ENCODE measurements at regions not wholly inside any gene's neighbourhood (a gene's known extent, or its start where the extent isn't known, plus 50 kb on each side); places are given as distances from the start of the nearest gene placed in this dataset.
"Not testable (repeated sequence)": the region's sequence is repeated elsewhere in the genome, so short reads cannot be mapped to it uniquely, and the experiment has no call there.

GRCh38 chr6:19210849-19211590, 626.1 kb upstream of the ID4 start:
- intact Hi-C loops (cut with micrococcal nuclease): loop anchor here (10.0 kb wide), 1 partner anchor 616 kb away; no protein-coding TSS in a partner anchor

- intact Hi-C loops (cut with micrococcal nuclease): loop anchor here (10.0 kb wide), 1 partner anchor 619 kb away; no protein-coding TSS in a partner anchor
These were observed 622.9 kb upstream of the ID4 start for GRCh38 chr6:19214231-19214630.

GRCh38 chr6:19219931-19220330, 617.2 kb upstream of the ID4 start:
- intact Hi-C loops (cut with micrococcal nuclease): loop anchor here (10.0 kb wide), 1 partner anchor 625 kb away; no protein-coding TSS in a partner anchor

- intact Hi-C loops (cut with micrococcal nuclease): no loop called here
These were observed 605.1 kb upstream of the ID4 start for GRCh38 chr6:19231878-19232561.

GRCh38 chr6:19245656-19246055, 591.5 kb upstream of the ID4 start:
- intact Hi-C loops (cut with micrococcal nuclease): no loop called here

GRCh38 chr6:19247181-19247580, 590.0 kb upstream of the ID4 start:
- intact Hi-C loops (cut with micrococcal nuclease): not testable (repeated sequence)

- intact Hi-C loops (cut with micrococcal nuclease): not testable (repeated sequence)
These were observed 581.0 kb upstream of the ID4 start for GRCh38 chr6:19256123-19256522.

GRCh38 chr6:19261642-19262041, 575.5 kb upstream of the ID4 start:
- intact Hi-C loops (cut with micrococcal nuclease): no loop called here

- intact Hi-C loops (cut with micrococcal nuclease): no loop called here
These were observed 569.1 kb upstream of the ID4 start for GRCh38 chr6:19268117-19268516.

- intact Hi-C loops (cut with micrococcal nuclease): no loop called here
These were observed 568.5 kb upstream of the ID4 start for GRCh38 chr6:19268718-19269117.

GRCh38 chr6:19269341-19269898, 567.8 kb upstream of the ID4 start:
- intact Hi-C loops (cut with micrococcal nuclease): no loop called here

- intact Hi-C loops (cut with micrococcal nuclease): no loop called here
These were observed 566.6 kb upstream of the ID4 start for GRCh38 chr6:19270616-19271015.

- intact Hi-C loops (cut with micrococcal nuclease): no loop called here
These were observed 557.9 kb upstream of the ID4 start for GRCh38 chr6:19279273-19279684.

- intact Hi-C loops (cut with micrococcal nuclease): loop anchor here (10.0 kb wide), 1 partner anchor 1297 kb away; no protein-coding TSS in a partner anchor
These were observed 549.2 kb upstream of the ID4 start for GRCh38 chr6:19287928-19288327.

GRCh38 chr6:19289457-19289856, 547.7 kb upstream of the ID4 start:
- intact Hi-C loops (cut with micrococcal nuclease): loop anchor here (10.0 kb wide), 1 partner anchor 1295 kb away; no protein-coding TSS in a partner anchor

GRCh38 chr6:19297880-19298279, 539.3 kb upstream of the ID4 start:
- intact Hi-C loops (cut with micrococcal nuclease): no loop called here

GRCh38 chr6:19298421-19298820, 538.7 kb upstream of the ID4 start:
- intact Hi-C loops (cut with micrococcal nuclease): no loop called here

GRCh38 chr6:19299129-19299528, 538.0 kb upstream of the ID4 start:
- intact Hi-C loops (cut with micrococcal nuclease): no loop called here

- intact Hi-C loops (cut with micrococcal nuclease): no loop called here
These were observed 535.2 kb upstream of the ID4 start for GRCh38 chr6:19301980-19302379.

- intact Hi-C loops (cut with micrococcal nuclease): no loop called here
These were observed 533.8 kb upstream of the ID4 start for GRCh38 chr6:19303383-19303782.

GRCh38 chr6:19309661-19310060, 527.5 kb upstream of the ID4 start:
- intact Hi-C loops (cut with micrococcal nuclease): no loop called here

GRCh38 chr6:19311786-19312185, 525.4 kb upstream of the ID4 start:
- intact Hi-C loops (cut with micrococcal nuclease): no loop called here

Data from T-helper 1 cell treated with Interleukin-12 subunit alpha and Interleukin-12 subunit beta and Interleukin-4 antibody, amounts not matched to agents 30 ng/mL and 1 ng/mL, for 36 hours (primary cell).